Right forelimb (tissue), 1 donor: ENCODE measurements at regions not wholly inside any gene's neighbourhood (a gene's known extent, or its start where the extent isn't known, plus 50 kb on each side); places are given as distances from the start of the nearest gene placed in this dataset.
A peak's percentile ranks its signal among the peaks of the same experiment; 100 is the strongest.
"Not testable (repeated sequence)": the region's sequence is repeated elsewhere in the genome, so short reads cannot be mapped to it uniquely, and the experiment has no call there.

ENCODE experiments used
- DNase-seq: peaks from one replicate; pipeline ENCODE4 v3.0.0-alpha.2; 2018

- no peak for DNase-seq
Measured at GRCh38 chr5:158601118-158601517, 498.6 kb downstream of the EBF1 start.

GRCh38 chr5:158600679-158601078 is 499.0 kb downstream of the EBF1 start:
- DNase-seq, result no peak

- no peak for DNase-seq
Measured at GRCh38 chr5:158599157-158599556, 500.6 kb downstream of the EBF1 start.

DNA sequence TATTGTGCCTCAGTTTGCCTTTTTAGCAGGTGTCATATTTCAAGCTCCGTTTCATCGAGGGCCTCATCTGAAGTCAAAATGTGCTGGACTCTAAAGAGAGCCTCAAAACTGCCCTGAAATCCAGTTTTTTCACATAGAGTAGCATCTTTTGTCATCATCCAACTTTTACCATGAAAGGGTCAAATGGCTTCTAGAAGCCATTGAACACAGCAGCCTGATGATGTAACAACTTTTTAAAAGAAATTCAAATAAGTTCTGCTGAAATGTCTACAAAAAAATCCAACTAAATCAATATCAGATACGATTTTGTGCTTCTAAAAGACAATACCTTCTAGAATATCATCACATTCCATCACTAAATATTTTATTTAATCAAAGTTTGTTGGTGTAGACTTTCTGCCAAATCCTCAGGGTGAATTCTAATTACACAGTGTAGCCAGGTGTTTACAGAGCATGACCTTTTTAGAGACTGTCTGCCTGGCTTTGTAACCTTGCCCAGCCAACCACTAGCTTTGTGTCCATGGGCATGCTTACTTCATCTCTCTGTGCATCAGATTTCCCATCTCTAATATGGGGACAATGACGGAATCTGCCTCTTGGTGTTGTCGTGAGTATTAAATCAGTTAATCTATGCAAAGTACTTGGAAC is 505.0 kb downstream of the EBF1 start:
- DNase-seq, result no peak

- no peak for DNase-seq
Measured at GRCh38 chr5:158593925-158594324, 505.8 kb downstream of the EBF1 start.

- peak; percentile 63 for DNase-seq
Measured at GRCh38 chr5:158591301-158591863, 508.3 kb downstream of the EBF1 start.

- DNase-seq, result no peak
Measured at GRCh38 chr5:158590746-158591300, 508.9 kb downstream of the EBF1 start.

GRCh38 chr5:158589939-158590338 is 509.8 kb downstream of the EBF1 start:
- no peak for DNase-seq

DNA sequence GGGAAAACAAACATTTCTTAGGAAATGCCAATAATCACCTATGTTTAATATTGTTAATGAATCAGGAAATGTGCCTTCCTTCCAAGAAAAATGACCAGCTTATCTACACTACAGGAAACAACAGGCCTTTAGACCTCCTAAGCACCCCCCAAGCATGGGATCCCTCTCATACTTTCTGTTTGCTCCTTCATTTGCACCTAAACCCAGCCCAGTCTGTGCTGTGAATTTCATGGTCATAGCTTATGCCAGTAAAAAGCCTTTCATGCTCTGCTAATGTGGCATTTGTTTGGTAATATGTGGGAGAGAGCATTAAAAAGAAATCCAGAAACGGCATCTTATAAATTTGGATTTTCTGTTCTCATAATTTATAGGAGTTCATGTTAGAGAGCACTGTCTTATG is 511.1 kb downstream of the EBF1 start:
- DNase-seq, result no peak

DNA sequence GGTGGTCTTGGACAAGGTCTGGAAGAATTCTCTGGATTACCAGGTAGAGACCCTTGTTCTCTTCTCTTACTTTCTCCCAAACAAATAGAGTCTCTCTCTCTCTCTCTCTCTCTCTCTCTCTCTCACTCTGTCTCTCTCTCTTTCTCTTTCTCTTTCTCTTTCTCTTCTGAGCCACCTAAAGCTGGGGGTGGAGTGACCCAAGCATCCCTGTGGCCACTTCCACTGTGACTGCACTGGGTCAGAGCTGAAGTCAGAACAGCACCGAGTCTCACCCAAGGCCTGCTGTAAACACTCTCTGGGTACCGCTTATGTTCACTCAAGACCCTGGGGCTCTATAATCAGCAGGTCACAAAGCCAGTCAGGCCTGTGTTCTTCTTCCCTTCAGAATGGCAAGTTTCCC is 513.7 kb downstream of the EBF1 start:
- DNase-seq, result no peak

- DNase-seq, result not testable (repeated sequence)
Measured at GRCh38 chr5:158582669-158583068, 517.0 kb downstream of the EBF1 start.

- no peak for DNase-seq
Measured at GRCh38 chr5:158573829-158574228, 525.9 kb downstream of the EBF1 start.

DNA sequence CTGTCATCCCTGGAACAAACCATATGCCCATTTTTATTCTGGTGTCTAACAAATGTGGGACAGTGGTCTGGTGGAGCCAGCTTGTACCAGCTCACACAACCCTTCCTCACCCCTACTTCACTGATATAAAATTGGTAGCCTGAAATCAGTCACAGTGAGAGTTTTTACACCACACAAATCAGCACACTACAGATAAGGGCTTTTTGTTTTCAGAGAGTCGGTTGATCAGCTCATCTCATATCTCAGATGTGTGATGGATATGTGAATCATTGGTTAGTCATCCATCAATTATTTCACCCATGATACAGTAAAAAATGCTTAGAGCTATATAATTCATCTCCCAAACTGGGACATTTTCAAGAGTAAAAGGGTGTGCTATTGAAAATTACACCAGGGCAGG is 529.2 kb downstream of the EBF1 start:
- no peak for DNase-seq

DNA sequence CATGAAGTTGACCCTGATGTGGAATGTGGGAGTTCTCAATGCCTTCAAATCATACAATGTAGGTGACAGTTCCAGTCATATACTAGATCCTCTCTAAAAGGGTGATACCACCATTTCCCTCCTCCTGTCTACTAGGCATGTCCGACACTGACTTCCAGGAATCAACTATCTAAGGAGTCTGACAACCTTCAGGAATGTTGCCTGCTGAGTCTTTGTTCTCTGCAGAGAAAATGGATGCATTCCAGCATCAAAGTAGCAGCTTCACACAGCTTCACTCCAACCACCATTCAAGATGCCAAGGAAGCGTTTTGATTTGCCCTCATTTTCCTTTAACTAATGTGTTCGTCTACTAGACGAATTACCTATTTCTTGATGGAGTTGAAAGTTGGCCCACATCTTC is 530.2 kb downstream of the EBF1 start:
- DNase-seq, result no peak

DNA sequence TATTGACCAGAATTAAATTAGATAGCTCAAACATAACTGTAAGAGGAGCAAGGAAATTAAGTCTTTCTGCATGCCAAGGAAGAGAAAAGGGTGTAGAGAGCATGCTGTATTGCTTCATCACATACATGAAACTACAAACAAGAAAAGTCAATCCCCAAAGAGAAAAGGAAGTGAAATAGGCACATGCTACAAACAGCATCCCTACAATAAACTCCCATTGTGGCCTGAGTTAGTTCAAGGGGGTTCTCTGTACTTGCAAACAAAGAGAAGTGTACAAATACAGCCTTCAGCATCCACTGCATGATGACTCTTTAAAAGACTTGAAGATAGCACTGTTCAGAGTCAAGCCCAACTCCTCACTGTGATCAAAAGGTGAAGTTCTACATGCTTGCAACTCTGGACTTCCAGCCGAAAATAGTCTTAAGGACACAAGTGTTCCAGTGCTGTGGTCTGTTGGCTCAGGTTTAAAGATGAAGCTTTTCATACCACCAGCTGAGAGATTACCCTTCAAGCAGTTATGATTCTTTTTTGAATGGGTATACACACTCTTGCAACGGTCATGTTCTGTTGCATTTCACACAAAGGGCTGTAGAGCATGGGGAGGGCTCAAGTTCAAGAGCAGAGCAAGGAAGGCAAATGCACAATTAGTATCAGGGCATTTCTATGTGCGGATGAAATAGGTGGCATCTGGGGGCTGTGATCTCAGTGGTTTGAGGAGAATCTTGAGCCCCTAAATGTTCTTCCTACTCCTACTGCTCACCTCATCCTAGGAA is 534.5 kb downstream of the EBF1 start:
- DNase-seq, result no peak

- DNase-seq, result no peak
Measured at GRCh38 chr5:158563760-158564390, 535.8 kb downstream of the EBF1 start.

- no peak for DNase-seq
Measured at GRCh38 chr5:158561562-158562190, 538.0 kb downstream of the EBF1 start.

DNA sequence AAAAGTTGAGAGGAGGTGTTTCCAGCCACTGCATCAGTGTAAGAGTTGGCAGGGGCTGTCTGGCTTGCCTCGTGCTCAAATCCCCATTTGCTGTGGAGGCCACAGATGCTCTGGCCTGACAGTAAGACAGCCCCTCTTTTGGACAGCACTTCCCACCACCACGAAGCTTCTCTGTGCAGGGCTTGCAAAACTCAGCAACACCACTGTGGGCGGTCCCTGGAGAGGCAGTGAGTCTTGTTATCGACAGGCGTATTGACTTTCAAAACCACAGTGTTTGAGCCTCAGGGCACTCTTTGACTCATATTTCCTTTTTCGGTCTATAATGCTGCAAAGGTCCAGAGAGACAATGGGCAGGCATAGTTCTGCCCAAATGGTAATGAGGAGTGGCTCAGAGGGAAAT is 539.5 kb downstream of the EBF1 start:
- DNase-seq, result no peak

- DNase-seq, result no peak
Measured at GRCh38 chr5:158559643-158560042, 540.1 kb downstream of the EBF1 start.

DNA sequence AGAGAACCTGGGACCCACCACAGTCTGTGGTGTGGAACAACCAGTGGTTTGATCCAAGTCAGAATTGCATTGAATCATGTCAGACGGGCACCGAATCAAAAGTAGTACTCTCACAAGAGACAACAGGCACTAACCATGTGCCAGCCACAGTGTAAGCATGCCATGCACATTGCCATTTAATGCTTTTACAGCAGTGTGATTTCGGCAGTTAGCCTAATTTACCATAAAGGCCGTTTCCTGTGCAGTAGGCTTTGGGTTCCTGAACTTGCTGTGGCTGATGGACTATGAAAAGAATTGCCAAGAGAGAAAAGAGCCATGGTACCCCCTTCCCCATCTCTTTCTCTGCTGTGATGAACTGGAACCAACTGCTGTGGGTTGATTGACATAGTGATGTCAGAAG is 540.6 kb downstream of the EBF1 start:
- no peak for DNase-seq

DNA sequence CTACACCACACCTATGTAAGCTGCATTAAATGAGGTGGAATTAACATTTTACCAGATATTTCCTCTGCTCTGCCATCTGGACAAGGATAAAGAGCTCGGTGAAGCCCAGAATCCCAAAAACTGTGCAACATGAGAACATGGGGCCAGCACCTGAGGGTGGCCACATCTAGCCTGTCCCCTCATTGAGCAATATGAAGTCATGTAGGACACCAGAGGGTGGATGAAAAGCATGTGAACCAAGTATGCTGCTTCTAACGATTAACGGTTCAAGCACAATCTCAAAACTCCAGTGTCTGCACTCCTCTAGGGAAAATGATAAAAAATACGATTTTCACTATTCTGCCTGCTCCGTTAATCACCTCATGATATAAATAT is 545.8 kb downstream of the EBF1 start:
- no peak for DNase-seq

DNA sequence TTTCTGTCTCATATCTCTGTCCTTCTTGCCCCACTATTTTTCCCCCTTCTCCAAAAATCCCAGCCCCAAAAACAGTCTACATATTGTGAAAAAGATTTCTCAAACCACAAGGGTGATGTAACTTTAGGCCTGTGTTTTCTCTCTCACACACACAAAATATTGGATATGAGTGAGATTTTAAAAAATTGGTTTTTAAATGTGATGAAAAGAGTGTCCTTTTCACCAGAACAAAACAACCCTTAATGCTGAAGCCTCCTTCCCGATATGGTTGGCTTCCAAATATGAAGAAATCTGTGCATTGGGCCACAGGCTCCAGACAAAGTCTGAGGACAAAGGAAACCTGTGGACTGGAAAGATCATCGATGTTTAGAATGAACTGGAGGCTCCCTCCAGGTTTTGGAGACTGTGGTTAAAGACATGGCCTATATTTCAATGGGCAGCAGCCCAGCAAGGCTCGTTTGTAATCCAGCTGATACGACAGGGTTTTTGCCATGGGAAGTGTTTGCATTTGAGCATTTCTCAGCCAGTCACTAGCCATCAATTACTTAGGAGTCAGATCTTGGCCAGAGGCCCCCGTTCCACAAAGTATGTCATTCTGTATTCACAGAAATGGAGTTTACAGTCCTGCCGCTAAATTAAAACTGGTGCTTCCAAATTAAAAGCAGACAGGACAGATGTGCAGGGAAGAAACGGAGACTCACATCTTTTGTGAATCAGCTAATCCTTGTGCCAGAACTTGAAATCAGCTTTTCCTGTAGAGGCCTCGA is 546.3 kb downstream of the EBF1 start:
- peak; percentile 85 for DNase-seq
